NCI-H1930 (cell line): ENCODE measurements at regions not wholly inside any gene's neighbourhood (a gene's known extent, or its start where the extent isn't known, plus 50 kb on each side); places are given as distances from the start of the nearest gene placed in this dataset.
"Not testable (repeated sequence)": the region's sequence is repeated elsewhere in the genome, so short reads cannot be mapped to it uniquely, and the experiment has no call there.

Experiments
- DNase-seq, 2 experiments: peaks; one replicate each; lab custom pipeline; 2025; lab: John Stamatoyannopoulos, UW

GRCh38 chr7:45268013-45268412, 110.4 kb downstream of the RAMP3 start:
- DNase-seq, result no peak

DNA sequence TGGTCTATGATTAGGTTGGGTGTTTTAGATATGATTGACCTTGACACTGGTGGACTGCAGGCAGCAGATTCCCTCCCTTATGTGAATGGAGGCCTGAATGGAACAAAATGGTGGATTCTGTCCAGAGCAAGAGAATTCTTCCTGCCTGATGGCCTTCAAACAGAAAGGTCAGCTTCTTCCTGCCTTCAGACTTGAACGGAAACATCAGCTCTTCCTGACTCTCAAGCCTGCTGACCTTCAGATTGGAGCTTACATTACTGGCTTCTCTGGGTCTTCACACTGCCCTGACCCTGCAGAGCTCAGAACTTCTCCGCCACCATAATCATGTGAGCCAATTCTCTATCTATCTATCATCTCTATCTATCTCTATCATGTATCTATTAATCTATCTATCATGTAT, 111.6 kb downstream of the RAMP3 start:
- DNase-seq, result no peak

- no peak for DNase-seq
Measured at GRCh38 chr7:45278763-45279398, 121.3 kb downstream of the RAMP3 start.

DNA sequence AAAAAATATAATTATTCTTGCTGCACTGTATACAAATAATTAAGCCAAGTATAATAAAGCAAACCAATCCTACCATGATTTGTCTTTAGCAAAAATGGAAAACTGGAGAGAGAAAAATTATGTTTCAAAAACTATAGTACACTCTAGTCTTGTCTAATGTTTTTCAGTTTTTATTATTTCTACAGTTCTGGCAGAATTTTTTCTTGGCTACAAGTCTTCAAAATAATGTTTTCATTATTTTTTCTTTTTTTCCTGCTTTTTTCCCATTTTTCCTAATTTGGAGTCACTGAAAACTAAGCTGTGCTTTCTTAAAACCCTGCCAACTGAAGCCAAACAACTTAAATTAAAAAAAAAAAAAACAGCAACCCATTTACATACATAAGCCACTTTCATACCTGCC, 132.0 kb downstream of the RAMP3 start:
- not testable (repeated sequence) for DNase-seq

GRCh38 chr7:45290880-45291279, 133.3 kb downstream of the RAMP3 start:
- DNase-seq, result no peak

DNA sequence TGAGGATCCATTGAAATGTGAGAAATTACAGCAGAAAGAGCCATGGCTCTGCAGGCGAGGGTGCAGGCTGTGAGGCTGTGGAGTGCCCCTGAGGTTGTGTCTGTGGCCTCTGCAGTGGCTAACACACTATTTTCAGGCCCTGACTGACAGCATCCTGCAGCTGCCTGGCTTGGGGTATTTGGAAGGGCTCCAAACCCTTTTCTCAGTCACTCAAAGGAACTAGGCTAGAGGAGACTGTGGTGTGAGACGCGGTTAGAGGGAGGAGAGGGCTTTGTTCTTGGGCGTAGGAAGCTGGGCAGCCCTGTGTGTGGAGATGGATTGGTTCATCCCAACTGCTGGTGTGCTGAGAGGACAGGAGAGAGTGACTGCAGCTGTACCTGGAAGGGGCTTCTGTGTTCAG, 134.9 kb downstream of the RAMP3 start:
- DNase-seq, result no peak

DNA sequence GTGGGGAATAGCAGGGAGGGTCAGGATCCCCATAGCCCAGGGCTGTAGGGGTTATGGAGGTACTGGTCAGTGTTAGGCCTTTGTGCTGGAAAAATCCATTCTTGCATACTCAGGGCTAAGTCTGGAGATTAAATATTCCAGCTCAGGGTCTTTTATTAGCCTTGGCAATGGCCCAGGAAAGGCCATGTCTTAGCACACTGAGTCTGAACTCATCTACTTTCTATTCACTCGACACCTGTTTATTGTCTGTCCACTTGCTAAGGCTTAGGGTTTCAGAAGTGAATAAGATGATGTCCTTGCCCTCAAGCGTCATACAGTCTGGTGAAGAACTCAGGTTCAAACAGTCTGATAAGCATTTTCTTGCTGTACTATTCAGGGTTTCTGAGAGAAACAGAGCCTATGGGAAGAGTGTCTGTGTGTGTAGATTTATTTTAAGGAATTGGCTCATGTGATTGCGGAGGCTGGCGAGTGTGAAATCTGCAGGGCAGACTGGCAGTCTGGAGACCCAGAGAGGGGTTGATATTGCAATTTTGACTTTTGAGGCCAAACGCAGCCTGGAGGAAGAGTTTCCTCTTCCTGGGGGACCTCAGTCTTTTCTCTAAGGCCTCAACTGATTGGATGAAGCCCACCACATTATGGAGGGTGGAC, 135.8 kb downstream of the RAMP3 start:
- no peak for DNase-seq

DNA sequence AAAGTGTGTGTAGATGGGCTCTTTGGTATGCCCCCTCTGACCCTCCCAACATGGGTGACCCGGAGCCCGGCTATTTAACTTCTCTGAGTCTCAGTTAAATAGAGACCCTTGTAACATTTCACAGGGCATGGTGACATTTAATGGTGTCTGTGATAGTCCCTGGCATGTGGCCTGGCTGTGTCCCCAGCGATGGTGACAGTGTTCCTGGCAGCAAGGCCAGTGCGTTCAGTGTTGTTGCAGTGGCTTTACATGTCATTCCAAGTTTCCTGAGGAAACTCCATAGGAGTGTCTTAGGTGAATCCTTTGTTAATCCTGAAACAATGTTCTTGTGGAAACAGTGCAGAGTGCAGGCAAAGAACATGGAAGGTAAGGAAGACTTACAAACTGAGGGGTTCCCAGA, 137.0 kb downstream of the RAMP3 start:
- DNase-seq, result no peak

DNA sequence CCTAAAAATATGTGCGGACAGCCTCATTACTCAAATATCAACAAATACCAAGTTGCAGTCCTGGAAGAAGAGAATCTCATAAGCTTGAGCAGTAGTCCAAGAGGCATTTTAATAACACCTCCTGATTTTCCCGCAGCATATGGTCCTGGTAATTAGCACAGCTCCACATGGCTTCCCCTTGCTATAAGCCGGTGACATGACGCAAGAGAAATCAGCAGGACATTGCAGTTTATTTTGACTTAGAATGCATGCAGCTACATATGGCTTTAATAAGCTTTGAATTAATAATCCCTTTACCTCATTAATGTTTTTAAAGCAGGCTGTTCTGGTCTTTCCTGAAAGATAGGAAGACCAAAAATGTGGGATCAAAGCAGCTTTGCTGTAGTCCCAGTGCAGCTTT, 137.6 kb downstream of the RAMP3 start:
- DNase-seq, result no peak

DNA sequence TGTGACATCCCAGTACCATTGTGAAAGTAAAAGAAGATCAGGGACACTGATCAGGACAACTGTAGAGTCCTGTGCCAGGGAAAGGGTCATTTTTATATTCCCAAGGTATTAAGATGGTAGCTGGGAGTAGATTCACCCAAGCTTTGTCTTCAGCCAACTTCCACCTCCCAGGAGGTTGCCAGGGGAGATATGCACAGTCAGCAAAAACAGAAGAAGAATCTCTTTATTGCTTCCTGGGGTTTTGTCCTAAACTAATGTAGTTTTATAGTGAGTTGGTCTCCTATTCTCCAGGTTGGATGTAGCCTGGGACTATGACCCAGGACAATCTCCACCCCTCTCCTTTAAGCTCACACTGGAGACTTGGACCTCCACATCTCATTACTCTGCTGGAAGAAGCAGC, 139.2 kb downstream of the RAMP3 start:
- no peak for DNase-seq

- no peak for DNase-seq
Measured at GRCh38 chr7:45306752-45307305, 149.2 kb downstream of the RAMP3 start.

- no peak for DNase-seq
Measured at GRCh38 chr7:45311597-45311996, 154.0 kb downstream of the RAMP3 start.

GRCh38 chr7:45315512-45315911, 157.9 kb downstream of the RAMP3 start:
- DNase-seq, result not testable (repeated sequence)

DNA sequence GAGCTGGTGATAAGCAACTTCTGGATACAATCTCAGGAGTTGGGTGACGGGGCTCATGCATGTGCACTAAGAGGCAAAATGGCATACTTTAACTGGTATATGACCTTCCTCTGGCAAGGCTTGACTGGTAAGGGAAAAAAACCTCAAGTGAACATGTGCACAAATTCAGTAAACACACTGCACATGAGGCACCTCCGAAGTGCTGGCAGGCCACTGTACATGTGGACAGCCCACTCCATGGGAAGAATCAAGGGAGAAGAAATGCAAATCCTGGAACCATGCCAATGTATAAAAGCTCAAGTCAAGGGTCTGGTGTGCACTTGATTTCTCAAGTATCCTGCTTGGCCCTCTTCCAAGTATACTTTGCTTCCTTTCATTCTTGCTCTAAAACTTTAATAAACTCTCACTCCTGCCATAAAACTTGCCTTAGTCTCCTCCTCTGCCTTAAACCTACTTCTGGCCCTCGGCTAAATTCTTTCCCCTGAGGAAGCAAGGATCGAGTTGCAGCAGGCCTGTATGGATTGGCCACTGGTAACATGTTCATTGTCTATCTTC, 167.2 kb downstream of the RAMP3 start:
- DNase-seq, result no peak

- no peak for DNase-seq
Measured at GRCh38 chr7:45325378-45325777, 167.8 kb downstream of the RAMP3 start.

DNA sequence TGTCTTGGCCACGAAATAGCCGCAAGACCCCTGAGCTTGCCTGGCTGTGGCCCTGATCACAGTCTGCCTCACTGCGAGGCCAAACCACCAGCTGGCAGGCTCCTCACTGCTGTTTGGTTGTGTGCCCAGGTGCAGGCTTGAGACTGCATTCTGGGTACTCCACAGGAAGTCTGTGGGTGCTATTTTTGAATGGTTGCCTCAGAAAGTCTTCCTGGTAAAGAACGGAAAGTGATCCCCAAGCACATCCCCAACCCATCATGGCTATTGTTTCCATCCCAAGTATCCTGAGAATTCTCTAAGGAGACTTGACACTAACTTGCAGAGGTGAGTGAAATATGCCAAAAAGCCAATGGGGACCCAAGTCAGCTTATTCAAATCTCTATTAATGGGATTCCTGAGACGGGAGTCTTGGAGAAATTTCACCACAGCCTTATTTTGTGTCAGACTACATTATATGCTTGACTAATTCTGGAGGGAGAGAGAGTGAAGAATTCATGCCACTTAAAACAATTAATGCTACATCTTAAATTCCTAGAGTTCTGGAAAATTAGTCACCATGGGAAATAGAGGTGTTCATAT, 170.9 kb downstream of the RAMP3 start:
- no peak for DNase-seq

DNA sequence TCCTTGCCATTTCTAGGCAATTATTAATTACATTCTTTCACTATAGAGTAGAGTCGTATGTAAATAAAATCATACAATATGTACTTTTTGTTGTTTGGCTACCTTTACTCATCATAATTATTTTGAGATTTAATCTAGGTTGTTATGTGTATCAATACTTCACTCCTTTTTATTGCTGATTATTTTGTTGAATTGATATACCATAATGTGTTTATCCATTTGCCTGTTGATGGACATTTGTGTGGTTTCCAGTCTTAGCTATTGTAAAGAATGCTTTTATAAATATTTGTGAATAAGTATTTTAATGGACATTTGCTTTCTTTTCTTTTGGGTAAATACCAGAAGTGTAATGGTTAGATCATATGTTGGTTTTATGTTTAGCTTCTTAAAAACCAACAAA, 174.0 kb downstream of the RAMP3 start:
- DNase-seq, result no peak

DNA sequence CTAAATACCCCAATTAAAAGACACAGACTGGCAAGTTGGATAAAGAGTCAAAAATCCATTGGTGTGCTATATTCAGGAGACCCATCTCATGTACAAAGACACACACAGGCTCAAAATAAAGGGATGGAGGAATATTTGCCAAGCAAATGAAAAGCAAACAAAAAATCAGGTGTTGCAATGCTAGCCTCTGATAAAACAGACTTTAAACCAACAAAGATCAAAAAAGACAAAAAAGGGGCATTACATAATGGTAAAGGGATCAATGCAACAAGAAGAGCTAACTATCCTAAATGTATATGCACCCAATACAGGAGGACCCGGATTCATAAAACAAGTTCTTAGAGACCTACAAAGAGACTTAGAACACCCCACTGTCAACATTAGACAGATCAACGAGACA, 177.4 kb downstream of the RAMP3 start:
- DNase-seq, result not testable (repeated sequence)

DNA sequence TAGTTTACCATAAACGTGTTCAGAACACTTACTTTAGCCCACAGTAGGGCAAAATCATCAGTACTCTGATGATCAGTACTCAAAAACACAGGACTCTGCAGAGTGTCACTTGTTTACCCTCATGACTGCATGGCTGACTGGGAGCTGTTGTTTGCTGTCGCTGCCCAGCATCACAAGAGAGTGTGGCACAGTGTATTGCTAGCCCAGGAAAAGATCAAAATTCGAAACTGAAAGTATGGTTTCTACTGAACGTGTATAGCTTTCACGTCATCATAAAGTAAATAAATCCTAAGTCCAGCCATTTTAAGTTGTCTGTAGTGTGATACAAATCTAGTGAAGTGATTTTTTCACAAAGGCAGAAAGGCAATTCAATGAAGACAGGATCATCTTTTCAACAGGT, 184.6 kb downstream of the RAMP3 start:
- no peak for DNase-seq

DNA sequence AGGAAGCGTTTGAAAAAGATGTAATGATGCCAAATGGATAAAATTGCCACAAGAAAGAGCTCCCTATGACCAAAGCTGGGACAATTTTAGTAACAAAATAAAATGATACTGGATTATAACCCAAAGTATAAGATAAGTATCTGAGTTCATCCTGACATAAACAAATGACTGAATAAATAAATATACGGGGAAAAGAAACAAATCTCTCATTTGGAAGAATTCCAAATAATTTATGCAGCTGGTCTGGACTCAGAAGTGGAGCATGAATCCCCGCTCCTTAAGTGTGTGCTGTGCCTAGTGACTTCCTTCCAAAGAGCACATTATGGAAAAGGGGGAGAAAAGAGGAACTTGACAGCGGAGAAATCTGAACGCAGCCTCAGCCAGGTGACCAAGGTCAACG, 186.2 kb downstream of the RAMP3 start:
- no peak for DNase-seq

GRCh38 chr7:45347804-45348203, 190.2 kb downstream of the RAMP3 start:
- no peak for DNase-seq

- no peak for DNase-seq
Measured at GRCh38 chr7:45349090-45349489, 191.5 kb downstream of the RAMP3 start.

DNA sequence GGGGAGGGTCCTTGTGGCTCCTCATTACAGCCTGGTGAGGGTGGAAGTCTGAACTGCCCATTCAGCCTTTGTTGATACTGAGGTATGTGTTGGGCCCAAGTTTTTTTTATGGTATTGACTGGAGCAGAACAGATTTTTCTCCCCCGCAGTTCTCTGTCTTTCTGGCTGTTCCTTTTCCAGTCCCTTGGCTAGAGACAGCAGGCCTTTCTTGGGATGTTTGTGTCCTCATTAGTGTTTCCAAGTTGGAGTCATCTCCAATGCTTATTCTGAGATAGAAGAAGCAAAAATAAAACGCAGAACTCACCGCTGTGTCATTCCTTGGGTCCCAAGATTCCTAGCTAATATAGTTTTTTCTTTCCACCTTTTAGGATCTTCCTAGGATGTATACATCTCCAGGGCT, 193.3 kb downstream of the RAMP3 start:
- no peak for DNase-seq
